B cell (primary cell): ENCODE measurements at regions not wholly inside any gene's neighbourhood (a gene's known extent, or its start where the extent isn't known, plus 50 kb on each side); places are given as distances from the start of the nearest gene placed in this dataset.

Experiments used
- ATAC-seq: fragments of 200-7000 bp; cut with Tn5 transposase; one replicate; pipeline ENCODE4 v1.10.0; 2021; ENCODE audit warnings: low read depth, mild to moderate bottlenecking, moderate number of reproducible peaks, moderate library complexity
- CTCF ChIA-PET: fragments of 350-600 bp; sonication (Branson Sonifier 250); formaldehyde crosslinking; loops from one replicate; lab custom pipeline; 2021; ENCODE audit warnings: antibody characterized with exemption, inconsistent platforms; lab: Charles Lee
- POLR2A ChIA-PET: fragments of 350-600 bp; sonication (Branson Sonifier 250); formaldehyde crosslinking; loops from one replicate; lab custom pipeline; 2021; ENCODE audit warnings: antibody characterized with exemption; lab: Charles Lee
- DNase-seq: peaks from one replicate; pipeline ENCODE4 v3.0.0; 2013
- H2AFZ ChIP-seq: 2 replicates; pipeline ENCODE4 v1.6.1; 2012; ENCODE audit warnings: mild to moderate bottlenecking, low read depth, low read length; ENCODE audit not compliant: insufficient read depth, poor library complexity, severe bottlenecking
- H3K27ac ChIP-seq, 2 donors: 1 replicate in 1 of 2; 2 replicates in 1 of 2; pipeline ENCODE4 v1.5.1; 2012 to 2013; ENCODE audit warnings: low read length in 2 of 2, mild to moderate bottlenecking in 2 of 2, moderate library complexity in 1 of 2
- H3K27me3 ChIP-seq, 4 experiments: fragments of 200-600 bp in 1 of 4; sonication (generic) in 1 of 4; replicated peaks in 1 of 4; 1 replicate in 2 of 4; 2 replicates in 2 of 4; pipeline versions ENCODE4 v1.6.1 to v1.7.0; 2013 to 2016; ENCODE audit warnings: low read length in 3 of 4, mild to moderate bottlenecking in 2 of 4, mixed read lengths in 1 of 4, moderate library complexity in 1 of 4; ENCODE audit not compliant: insufficient read depth in 4 of 4, control insufficient read depth in 3 of 4; ENCODE audit errors: control extremely low read depth in 1 of 4
- H3K36me3 ChIP-seq, 2 experiments: replicated peaks in 1 of 2; 1 replicate in 1 of 2; 2 replicates in 1 of 2; pipeline versions ENCODE4 v1.6.1 to v1.7.1; 2013; ENCODE audit warnings: low read length in 1 of 2; ENCODE audit not compliant: insufficient read depth in 2 of 2, control insufficient read depth in 1 of 2; ENCODE audit errors: control extremely low read depth in 1 of 2, extremely low read depth in 1 of 2
- H3K4me1 ChIP-seq, 2 donors: fragments of 200-600 bp in 1 of 2; sonication (generic) in 1 of 2; 1 replicate in 1 of 2; 2 replicates in 1 of 2; pipeline versions ENCODE4 v1.5.1 to v1.6.1; 2013 to 2017; ENCODE audit warnings: low read length in 2 of 2; ENCODE audit not compliant: control insufficient read depth in 2 of 2, insufficient read depth in 2 of 2
- H3K4me2 ChIP-seq: replicated peaks from 2 replicates; pipeline ENCODE3; 2012; ENCODE audit warnings: mild to moderate bottlenecking, low read depth, low read length; ENCODE audit not compliant: poor library complexity, severe bottlenecking
- H3K4me3 ChIP-seq, 5 experiments: fragments of 200-600 bp in 1 of 5; sonication (generic) in 1 of 5; 1 replicate in 3 of 5; 2 replicates in 2 of 5; pipeline versions ENCODE4 v1.5.1 to v1.7.0; 2011 to 2016; ENCODE audit warnings: low read length in 4 of 5, mild to moderate bottlenecking in 4 of 5, low read depth in 2 of 5, control low read depth in 1 of 5, moderate library complexity in 1 of 5; ENCODE audit not compliant: insufficient read depth in 1 of 5; ENCODE audit errors: control extremely low read depth in 1 of 5, extremely low read depth in 1 of 5
- H3K79me2 ChIP-seq: fragments of 200-600 bp; sonication (generic); one replicate; pipeline ENCODE4 v1.6.0; 2016; ENCODE audit warnings: low read length; ENCODE audit not compliant: control insufficient read depth, insufficient read depth
- H3K9ac ChIP-seq: fragments of 200-600 bp; sonication (generic); 2 replicates; pipeline ENCODE4 v1.6.1; 2017; ENCODE audit warnings: mild to moderate bottlenecking, low read length, moderate library complexity
- H3K9me3 ChIP-seq, 3 donors: one replicate each; pipeline versions ENCODE4 v1.6.1 to v1.7.1; 2013; ENCODE audit warnings: low read length in 2 of 3; ENCODE audit not compliant: control insufficient read depth in 2 of 3, insufficient read depth in 1 of 3; ENCODE audit errors: control extremely low read depth in 1 of 3
- H4K20me1 ChIP-seq: 2 replicates; pipeline ENCODE4 v1.6.0; 2012; ENCODE audit warnings: mild to moderate bottlenecking, low read length; ENCODE audit not compliant: insufficient read depth, control insufficient read depth, poor library complexity, severe bottlenecking
- H3K27ac Mint-ChIP-seq: one replicate; pipeline ENCODE4 v1.8.0; 2021; ENCODE audit warnings: mixed read lengths
- H3K27me3 Mint-ChIP-seq: one replicate; pipeline ENCODE4 v1.8.0; 2021; ENCODE audit warnings: mixed read lengths
- H3K4me1 Mint-ChIP-seq: one replicate; pipeline ENCODE4 v1.8.0; 2021; ENCODE audit warnings: mixed read lengths
- H3K4me3 Mint-ChIP-seq: one replicate; pipeline ENCODE4 v1.8.0; 2021; ENCODE audit warnings: mixed read lengths
- H3K9me3 Mint-ChIP-seq: one replicate; pipeline ENCODE4 v1.8.0; 2022; ENCODE audit warnings: mixed read lengths; ENCODE audit not compliant: insufficient read depth
- CTCF ChIP-seq: fragments of 200-600 bp; IDR thresholded peaks from one replicate; pipeline ENCODE4 v1.8.0; 2022; ENCODE audit warnings: antibody characterized with exemption, mild to moderate bottlenecking
- EZH2 ChIP-seq: IDR thresholded peaks from 2 replicates; pipeline ENCODE4 v1.6.1; 2012; ENCODE audit warnings: borderline replicate concordance, low read depth, mild to moderate bottlenecking, moderate library complexity, low read length; ENCODE audit not compliant: insufficient read depth, poor library complexity, severe bottlenecking
- WGBS: methylation state at CpG from one replicate; pipeline ENCODE4 v1.1.5; 2013; ENCODE audit warnings: missing lambda C conversion rate; ENCODE audit not compliant: insufficient coverage; 5-methylcytosine and 5-hydroxymethylcytosine counted together
- intact Hi-C: fragments of 100-400 bp; cut with micrococcal nuclease; formaldehyde crosslinking; loops from one replicate; pipeline ENCODE4 v1.10.0; 2022

DNA sequence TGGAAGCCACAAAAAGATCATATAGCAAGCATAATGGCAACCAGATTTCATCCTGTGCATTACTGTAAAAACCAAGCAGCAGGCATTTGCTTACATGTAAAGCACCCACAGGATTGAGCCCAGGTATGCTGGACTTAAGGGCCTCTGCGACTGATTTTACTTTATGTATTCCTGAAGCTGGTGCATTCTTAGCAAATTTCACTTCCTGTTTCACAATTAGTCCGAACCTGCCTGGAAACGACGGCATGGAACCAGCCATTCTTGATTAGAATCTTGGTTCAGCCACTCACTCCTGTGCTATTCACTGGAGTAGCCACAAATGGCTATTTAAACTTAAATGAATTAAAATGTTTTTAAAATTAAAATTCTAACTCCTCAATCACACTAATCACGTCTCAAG, 239.2 kb downstream of the NUAK1 start:
- ATAC-seq: no peak
- H4K20me1 ChIP-seq: no peaks in the 10 kb centered on the region
- H3K27me3 Mint-ChIP-seq: no peaks in the 10 kb centered on the region
- H3K79me2 ChIP-seq: no peaks in the 10 kb centered on the region
- H3K4me1 Mint-ChIP-seq: no peaks in the 10 kb centered on the region
- H2AFZ ChIP-seq: no peak overlapping the region
- no peak overlapping the region for H3K4me3 ChIP-seq
- H3K4me3 Mint-ChIP-seq: no peak overlapping the region
- peaks cover 0 to 7% (median 0%) of the 10 kb centered on the region in 3 donors for H3K9me3 ChIP-seq
- H3K4me1 ChIP-seq: no peaks in the 10 kb centered on the region
- 47% methylated on average over 2 of the region's 5 CpGs for WGBS
- no peak overlapping the region for H3K9ac ChIP-seq
- DNase-seq: no peak
- TF ChIP-seq EZH2: no peak
- TF ChIP-seq CTCF: no peak
- H3K27ac Mint-ChIP-seq: no peak overlapping the region
- H3K27ac ChIP-seq: no peak overlapping the region
- no peaks in the 10 kb centered on the region for H3K9me3 Mint-ChIP-seq
- intact Hi-C loops: no loop called here
- CTCF ChIA-PET: no interaction called here
- no peaks in the 10 kb centered on the region for H3K36me3 ChIP-seq
- POLR2A ChIA-PET: no interaction called here
- H3K27me3 ChIP-seq: no peaks in the 10 kb centered on the region
- H3K4me2 ChIP-seq: no peak overlapping the region

DNA sequence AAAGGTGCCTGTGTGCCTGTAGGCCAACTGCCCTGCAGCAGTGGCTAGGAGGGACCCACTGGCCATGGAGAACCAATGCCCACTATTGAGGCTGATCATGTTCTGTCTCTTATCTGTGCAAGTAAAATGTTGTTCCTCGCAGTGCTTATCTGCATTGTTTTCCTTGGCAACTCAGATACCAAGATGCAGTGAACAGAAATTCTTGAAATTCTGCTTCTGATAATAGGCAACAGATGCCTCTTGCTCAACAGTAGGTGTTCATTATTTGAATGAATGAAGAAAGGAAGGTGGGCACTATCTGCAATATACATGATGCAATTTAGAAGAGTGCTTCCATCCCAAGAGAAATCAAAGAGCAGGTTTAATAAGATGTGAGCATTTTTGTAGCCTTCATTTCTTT, 232.2 kb downstream of the NUAK1 start:
- no peaks in the 10 kb centered on the region for H3K9me3 ChIP-seq
- H3K79me2 ChIP-seq: no peaks in the 10 kb centered on the region
- CTCF ChIA-PET: no interaction called here
- H3K4me1 Mint-ChIP-seq: no peaks in the 10 kb centered on the region
- peaks cover 4% of the 10 kb centered on the region for H3K27me3 Mint-ChIP-seq
- H3K9ac ChIP-seq: no peak overlapping the region
- no peak overlapping the region for H3K27ac ChIP-seq
- H3K4me2 ChIP-seq: no peak overlapping the region
- H3K4me3 ChIP-seq: no peak overlapping the region
- H4K20me1 ChIP-seq: no peaks in the 10 kb centered on the region
- intact Hi-C loops: no loop called here
- H3K36me3 ChIP-seq: no peaks in the 10 kb centered on the region
- ATAC-seq: no peak
- DNase-seq: no peak
- H3K4me3 Mint-ChIP-seq: no peak overlapping the region
- POLR2A ChIA-PET: no interaction called here
- no peaks in the 10 kb centered on the region for H3K27me3 ChIP-seq
- WGBS: 80% methylated on average over 1 of the region's 1 CpG
- H3K9me3 Mint-ChIP-seq: no peaks in the 10 kb centered on the region
- TF ChIP-seq CTCF: no peak
- no peak for TF ChIP-seq EZH2
- no peak overlapping the region for H3K27ac Mint-ChIP-seq
- H2AFZ ChIP-seq: no peak overlapping the region
- no peaks in the 10 kb centered on the region for H3K4me1 ChIP-seq
